ENCODE measurements at regions not wholly inside any gene's neighbourhood (a gene's known extent, or its start where the extent isn't known, plus 50 kb on each side); places are given as distances from the start of the nearest gene placed in this dataset.

DNA sequence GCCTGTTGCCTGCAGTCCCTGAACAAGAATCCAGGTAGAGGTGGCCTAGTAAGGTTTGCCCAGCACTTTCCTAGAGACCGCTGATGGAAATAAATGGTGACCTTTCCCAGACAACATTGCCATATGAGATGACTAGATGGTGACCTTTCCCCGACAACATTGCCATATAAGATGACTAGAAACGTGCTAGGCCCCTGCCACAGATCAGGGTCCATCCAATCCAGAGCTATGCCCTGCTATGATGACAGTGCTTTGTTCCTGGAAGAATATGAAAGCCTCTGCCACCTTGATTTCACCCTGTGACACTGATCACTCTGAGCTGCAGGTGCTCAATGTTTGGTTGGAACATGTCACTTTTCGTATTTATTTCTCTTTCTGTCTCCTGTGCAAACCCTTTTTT is 133.8 kb upstream of the SPTLC3 start (continued):
- TF ChIP-seq, protein P1, sequence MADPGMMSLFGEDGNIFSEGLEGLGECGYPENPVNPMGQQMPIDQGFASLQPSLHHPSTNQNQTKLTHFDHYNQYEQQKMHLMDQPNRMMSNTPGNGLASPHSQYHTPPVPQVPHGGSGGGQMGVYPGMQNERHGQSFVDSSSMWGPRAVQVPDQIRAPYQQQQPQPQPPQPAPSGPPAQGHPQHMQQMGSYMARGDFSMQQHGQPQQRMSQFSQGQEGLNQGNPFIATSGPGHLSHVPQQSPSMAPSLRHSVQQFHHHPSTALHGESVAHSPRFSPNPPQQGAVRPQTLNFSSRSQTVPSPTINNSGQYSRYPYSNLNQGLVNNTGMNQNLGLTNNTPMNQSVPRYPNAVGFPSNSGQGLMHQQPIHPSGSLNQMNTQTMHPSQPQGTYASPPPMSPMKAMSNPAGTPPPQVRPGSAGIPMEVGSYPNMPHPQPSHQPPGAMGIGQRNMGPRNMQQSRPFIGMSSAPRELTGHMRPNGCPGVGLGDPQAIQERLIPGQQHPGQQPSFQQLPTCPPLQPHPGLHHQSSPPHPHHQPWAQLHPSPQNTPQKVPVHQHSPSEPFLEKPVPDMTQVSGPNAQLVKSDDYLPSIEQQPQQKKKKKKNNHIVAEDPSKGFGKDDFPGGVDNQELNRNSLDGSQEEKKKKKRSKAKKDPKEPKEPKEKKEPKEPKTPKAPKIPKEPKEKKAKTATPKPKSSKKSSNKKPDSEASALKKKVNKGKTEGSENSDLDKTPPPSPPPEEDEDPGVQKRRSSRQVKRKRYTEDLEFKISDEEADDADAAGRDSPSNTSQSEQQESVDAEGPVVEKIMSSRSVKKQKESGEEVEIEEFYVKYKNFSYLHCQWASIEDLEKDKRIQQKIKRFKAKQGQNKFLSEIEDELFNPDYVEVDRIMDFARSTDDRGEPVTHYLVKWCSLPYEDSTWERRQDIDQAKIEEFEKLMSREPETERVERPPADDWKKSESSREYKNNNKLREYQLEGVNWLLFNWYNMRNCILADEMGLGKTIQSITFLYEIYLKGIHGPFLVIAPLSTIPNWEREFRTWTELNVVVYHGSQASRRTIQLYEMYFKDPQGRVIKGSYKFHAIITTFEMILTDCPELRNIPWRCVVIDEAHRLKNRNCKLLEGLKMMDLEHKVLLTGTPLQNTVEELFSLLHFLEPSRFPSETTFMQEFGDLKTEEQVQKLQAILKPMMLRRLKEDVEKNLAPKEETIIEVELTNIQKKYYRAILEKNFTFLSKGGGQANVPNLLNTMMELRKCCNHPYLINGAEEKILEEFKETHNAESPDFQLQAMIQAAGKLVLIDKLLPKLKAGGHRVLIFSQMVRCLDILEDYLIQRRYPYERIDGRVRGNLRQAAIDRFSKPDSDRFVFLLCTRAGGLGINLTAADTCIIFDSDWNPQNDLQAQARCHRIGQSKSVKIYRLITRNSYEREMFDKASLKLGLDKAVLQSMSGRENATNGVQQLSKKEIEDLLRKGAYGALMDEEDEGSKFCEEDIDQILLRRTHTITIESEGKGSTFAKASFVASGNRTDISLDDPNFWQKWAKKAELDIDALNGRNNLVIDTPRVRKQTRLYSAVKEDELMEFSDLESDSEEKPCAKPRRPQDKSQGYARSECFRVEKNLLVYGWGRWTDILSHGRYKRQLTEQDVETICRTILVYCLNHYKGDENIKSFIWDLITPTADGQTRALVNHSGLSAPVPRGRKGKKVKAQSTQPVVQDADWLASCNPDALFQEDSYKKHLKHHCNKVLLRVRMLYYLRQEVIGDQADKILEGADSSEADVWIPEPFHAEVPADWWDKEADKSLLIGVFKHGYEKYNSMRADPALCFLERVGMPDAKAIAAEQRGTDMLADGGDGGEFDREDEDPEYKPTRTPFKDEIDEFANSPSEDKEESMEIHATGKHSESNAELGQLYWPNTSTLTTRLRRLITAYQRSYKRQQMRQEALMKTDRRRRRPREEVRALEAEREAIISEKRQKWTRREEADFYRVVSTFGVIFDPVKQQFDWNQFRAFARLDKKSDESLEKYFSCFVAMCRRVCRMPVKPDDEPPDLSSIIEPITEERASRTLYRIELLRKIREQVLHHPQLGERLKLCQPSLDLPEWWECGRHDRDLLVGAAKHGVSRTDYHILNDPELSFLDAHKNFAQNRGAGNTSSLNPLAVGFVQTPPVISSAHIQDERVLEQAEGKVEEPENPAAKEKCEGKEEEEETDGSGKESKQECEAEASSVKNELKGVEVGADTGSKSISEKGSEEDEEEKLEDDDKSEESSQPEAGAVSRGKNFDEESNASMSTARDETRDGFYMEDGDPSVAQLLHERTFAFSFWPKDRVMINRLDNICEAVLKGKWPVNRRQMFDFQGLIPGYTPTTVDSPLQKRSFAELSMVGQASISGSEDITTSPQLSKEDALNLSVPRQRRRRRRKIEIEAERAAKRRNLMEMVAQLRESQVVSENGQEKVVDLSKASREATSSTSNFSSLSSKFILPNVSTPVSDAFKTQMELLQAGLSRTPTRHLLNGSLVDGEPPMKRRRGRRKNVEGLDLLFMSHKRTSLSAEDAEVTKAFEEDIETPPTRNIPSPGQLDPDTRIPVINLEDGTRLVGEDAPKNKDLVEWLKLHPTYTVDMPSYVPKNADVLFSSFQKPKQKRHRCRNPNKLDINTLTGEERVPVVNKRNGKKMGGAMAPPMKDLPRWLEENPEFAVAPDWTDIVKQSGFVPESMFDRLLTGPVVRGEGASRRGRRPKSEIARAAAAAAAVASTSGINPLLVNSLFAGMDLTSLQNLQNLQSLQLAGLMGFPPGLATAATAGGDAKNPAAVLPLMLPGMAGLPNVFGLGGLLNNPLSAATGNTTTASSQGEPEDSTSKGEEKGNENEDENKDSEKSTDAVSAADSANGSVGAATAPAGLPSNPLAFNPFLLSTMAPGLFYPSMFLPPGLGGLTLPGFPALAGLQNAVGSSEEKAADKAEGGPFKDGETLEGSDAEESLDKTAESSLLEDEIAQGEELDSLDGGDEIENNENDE (IDR thresholded peaks at IDR 0.05; ENCODE audit: insufficient replicate concordance, low read length): no peak
- TF ChIP-seq, protein P2, sequence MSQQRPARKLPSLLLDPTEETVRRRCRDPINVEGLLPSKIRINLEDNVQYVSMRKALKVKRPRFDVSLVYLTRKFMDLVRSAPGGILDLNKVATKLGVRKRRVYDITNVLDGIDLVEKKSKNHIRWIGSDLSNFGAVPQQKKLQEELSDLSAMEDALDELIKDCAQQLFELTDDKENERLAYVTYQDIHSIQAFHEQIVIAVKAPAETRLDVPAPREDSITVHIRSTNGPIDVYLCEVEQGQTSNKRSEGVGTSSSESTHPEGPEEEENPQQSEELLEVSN (IDR thresholded peaks at IDR 0.05): no peak
- TF ChIP-seq ASH2L (IDR thresholded peaks at IDR 0.05; ENCODE audit: low read length) (no peak), ZNF274 (IDR thresholded peaks at IDR 0.05; ENCODE audit: borderline replicate concordance, extremely low read depth, low read length) (no peak)
- TF ChIP-seq, protein P3, sequence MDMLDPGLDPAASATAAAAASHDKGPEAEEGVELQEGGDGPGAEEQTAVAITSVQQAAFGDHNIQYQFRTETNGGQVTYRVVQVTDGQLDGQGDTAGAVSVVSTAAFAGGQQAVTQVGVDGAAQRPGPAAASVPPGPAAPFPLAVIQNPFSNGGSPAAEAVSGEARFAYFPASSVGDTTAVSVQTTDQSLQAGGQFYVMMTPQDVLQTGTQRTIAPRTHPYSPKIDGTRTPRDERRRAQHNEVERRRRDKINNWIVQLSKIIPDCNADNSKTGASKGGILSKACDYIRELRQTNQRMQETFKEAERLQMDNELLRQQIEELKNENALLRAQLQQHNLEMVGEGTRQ (IDR thresholded peaks at IDR 0.05; ENCODE audit: low read length): no peak

Measured in H1 (cell line).